ENCODE measurements at regions not wholly inside any gene's neighbourhood (a gene's known extent, or its start where the extent isn't known, plus 50 kb on each side); places are given as distances from the start of the nearest gene placed in this dataset.

DNA sequence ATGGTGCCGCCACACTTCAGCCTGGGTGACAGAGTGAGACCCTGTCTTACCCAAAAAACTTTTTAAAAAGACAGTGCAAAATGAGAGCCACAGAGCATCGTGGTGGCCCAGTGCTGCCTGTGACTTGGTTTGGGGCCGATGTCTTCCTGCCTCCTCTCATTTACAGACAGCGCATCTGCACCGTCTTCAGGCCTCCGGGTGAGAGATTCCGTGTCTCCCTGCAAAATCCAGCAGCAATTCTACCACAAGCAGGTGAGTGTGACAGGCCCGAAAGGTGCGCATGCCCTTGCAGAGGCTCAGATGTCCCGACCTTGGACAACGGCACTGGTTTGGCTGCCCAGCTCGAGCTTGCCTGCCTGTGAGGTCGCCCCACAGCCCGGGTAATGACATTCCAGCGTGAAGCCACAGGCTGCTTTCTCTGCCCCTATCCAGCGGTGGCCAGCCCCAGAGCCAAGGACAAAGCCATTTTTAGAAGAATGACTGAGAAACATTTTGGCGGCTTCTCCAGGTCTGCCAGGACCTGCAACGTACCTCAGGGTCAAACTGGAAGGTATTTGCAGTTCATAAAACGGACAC lies 70.3 kb upstream of the RFLNA start:
- TF ChIP-seq, protein P1, sequence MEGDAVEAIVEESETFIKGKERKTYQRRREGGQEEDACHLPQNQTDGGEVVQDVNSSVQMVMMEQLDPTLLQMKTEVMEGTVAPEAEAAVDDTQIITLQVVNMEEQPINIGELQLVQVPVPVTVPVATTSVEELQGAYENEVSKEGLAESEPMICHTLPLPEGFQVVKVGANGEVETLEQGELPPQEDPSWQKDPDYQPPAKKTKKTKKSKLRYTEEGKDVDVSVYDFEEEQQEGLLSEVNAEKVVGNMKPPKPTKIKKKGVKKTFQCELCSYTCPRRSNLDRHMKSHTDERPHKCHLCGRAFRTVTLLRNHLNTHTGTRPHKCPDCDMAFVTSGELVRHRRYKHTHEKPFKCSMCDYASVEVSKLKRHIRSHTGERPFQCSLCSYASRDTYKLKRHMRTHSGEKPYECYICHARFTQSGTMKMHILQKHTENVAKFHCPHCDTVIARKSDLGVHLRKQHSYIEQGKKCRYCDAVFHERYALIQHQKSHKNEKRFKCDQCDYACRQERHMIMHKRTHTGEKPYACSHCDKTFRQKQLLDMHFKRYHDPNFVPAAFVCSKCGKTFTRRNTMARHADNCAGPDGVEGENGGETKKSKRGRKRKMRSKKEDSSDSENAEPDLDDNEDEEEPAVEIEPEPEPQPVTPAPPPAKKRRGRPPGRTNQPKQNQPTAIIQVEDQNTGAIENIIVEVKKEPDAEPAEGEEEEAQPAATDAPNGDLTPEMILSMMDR (IDR thresholded peaks at IDR 0.05) = no peak
- TF ChIP-seq POLR2A (IDR thresholded peaks at IDR 0.05; ENCODE audit: low read length) (no peak), KDM5A (IDR thresholded peaks at IDR 0.05) (no peak), HDAC2 (IDR thresholded peaks at IDR 0.05) (no peak), ESRRA (IDR thresholded peaks at IDR 0.05; ENCODE audit: borderline replicate concordance, low read length) (no peak), BHLHE40 (IDR thresholded peaks at IDR 0.05; ENCODE audit: low read depth, low read length) (no peak)
- TF ChIP-seq, protein P2, sequence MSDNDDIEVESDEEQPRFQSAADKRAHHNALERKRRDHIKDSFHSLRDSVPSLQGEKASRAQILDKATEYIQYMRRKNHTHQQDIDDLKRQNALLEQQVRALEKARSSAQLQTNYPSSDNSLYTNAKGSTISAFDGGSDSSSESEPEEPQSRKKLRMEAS (IDR thresholded peaks at IDR 0.05) = no peak
- TF ChIP-seq, protein P3, sequence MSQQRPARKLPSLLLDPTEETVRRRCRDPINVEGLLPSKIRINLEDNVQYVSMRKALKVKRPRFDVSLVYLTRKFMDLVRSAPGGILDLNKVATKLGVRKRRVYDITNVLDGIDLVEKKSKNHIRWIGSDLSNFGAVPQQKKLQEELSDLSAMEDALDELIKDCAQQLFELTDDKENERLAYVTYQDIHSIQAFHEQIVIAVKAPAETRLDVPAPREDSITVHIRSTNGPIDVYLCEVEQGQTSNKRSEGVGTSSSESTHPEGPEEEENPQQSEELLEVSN (IDR thresholded peaks at IDR 0.05; ENCODE audit: borderline replicate concordance, low read depth) = no peak
- TF ChIP-seq, protein P4, sequence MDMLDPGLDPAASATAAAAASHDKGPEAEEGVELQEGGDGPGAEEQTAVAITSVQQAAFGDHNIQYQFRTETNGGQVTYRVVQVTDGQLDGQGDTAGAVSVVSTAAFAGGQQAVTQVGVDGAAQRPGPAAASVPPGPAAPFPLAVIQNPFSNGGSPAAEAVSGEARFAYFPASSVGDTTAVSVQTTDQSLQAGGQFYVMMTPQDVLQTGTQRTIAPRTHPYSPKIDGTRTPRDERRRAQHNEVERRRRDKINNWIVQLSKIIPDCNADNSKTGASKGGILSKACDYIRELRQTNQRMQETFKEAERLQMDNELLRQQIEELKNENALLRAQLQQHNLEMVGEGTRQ (IDR thresholded peaks at IDR 0.05) = no peak
